ES-I3 (cell line): ENCODE measurements at regions not wholly inside any gene's neighbourhood (a gene's known extent, or its start where the extent isn't known, plus 50 kb on each side); places are given as distances from the start of the nearest gene placed in this dataset.
"Not testable (repeated sequence)": the region's sequence is repeated elsewhere in the genome, so short reads cannot be mapped to it uniquely, and the experiment has no call there.

Experiments
- H3K36me3 ChIP-seq: 2 replicates; pipeline ENCODE4 v1.6.1; 2013; ENCODE audit warnings: mild to moderate bottlenecking, low read length, control low read depth, moderate library complexity; ENCODE audit not compliant: insufficient read depth
- H3K4me1 ChIP-seq: 2 replicates; pipeline ENCODE4 v1.6.1; 2013; ENCODE audit warnings: mild to moderate bottlenecking, control low read depth, low read length; ENCODE audit not compliant: insufficient read depth
- H3K9ac ChIP-seq: 2 replicates; pipeline ENCODE4 v1.6.1; 2013; ENCODE audit warnings: low read depth, mild to moderate bottlenecking, low read length, moderate library complexity
- H3K9me3 ChIP-seq: 2 replicates; pipeline ENCODE4 v1.6.1; 2013; ENCODE audit warnings: mild to moderate bottlenecking, low read length, moderate library complexity; ENCODE audit not compliant: control insufficient read depth, insufficient read depth

- no peaks in the 10 kb centered on the region for H3K36me3 ChIP-seq
- H3K9me3 ChIP-seq: no peaks in the 10 kb centered on the region; the same call in 1 of the 2 replicates
- H3K4me1 ChIP-seq: no peaks in the 10 kb centered on the region
- no peak overlapping the region for H3K9ac ChIP-seq
These were observed 147.6 kb upstream of the FGF16 start for GRCh38 chrX:77299549-77299948.

DNA sequence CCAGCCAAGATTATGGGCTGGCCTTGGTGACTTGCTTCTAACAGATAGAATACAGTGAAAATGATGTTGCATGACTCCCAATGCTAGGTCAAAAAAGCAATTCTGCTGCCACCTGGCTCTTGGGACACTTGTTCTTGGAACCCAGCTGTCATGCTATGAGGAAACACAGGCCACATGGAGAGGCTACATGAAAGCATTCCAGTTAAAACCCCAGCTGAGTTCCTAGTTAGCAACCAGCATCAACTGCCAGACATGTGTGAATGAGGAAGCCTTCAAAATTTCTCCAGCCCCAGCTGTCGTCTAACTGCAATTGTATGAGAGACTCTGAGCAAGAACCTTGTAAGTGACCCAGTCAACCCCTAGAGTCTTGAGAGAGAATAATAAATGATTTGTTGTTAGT is 105.2 kb upstream of the FGF16 start:
- Histone ChIP-seq H3K9ac (no peak overlapping the region), H3K36me3 (no peaks in the 10 kb centered on the region), H3K9me3 (no peaks in the 10 kb centered on the region), H3K4me1 (peaks cover 2% of the 10 kb centered on the region; the same call in 1 of the 2 replicates)

GRCh38 chrX:77346859-77347258 is 100.3 kb upstream of the FGF16 start:
- Histone ChIP-seq H3K36me3 (no peaks in the 10 kb centered on the region), H3K9ac (no peak overlapping the region), H3K9me3 (no peaks in the 10 kb centered on the region), H3K4me1 (peaks cover 6% of the 10 kb centered on the region; the same call in 1 of the 2 replicates)

- Histone ChIP-seq H3K4me1 (peaks cover 6% of the 10 kb centered on the region; the same call in 1 of the 2 replicates), H3K9ac (no peak overlapping the region), H3K36me3 (no peaks in the 10 kb centered on the region), H3K9me3 (no peaks in the 10 kb centered on the region)
These were observed 99.6 kb upstream of the FGF16 start for GRCh38 chrX:77347572-77347971.

DNA sequence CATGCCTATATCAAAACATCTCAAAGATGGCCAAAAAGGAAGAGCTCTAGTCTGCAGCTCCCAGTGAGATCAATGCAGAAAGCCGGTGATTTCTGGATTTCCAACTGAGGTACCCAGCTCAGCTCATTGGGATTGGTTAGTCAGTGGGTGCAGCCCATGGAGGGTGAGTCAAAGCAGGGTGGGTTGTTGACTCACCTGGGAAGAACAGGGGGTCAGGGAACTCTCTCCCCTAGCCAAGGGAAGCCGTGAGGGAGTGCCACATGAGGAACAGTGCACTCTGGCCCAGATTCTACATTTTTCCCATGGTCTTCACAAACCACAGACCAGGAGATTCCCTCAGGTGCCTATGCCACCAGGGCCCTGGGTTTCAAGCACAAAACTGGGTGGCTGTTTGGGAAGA is 57.3 kb upstream of the FGF16 start:
- Histone ChIP-seq H3K4me1 (no peaks in the 10 kb centered on the region), H3K9ac (no peak overlapping the region), H3K9me3 (no peaks in the 10 kb centered on the region; the same call in 1 of the 2 replicates), H3K36me3 (no peaks in the 10 kb centered on the region)

GRCh38 chrX:77390365-77390764 is 56.8 kb upstream of the FGF16 start:
- not testable (repeated sequence) for H3K9me3 ChIP-seq, H3K36me3 ChIP-seq, H3K4me1 ChIP-seq, H3K9ac ChIP-seq

- Histone ChIP-seq H3K9ac (no peak overlapping the region), H3K9me3 (no peaks in the 10 kb centered on the region), H3K36me3 (no peaks in the 10 kb centered on the region), H3K4me1 (no peaks in the 10 kb centered on the region)
These were observed 50.4 kb upstream of the FGF16 start for GRCh38 chrX:77396781-77397180.
